Femur (tissue), 1 donor: ENCODE measurements at regions not wholly inside any gene's neighbourhood (a gene's known extent, or its start where the extent isn't known, plus 50 kb on each side); places are given as distances from the start of the nearest gene placed in this dataset.
"Not testable (repeated sequence)": the region's sequence is repeated elsewhere in the genome, so short reads cannot be mapped to it uniquely, and the experiment has no call there.

Experiments used
- DNase-seq: peaks from one replicate; pipeline ENCODE4 v3.0.0-alpha.2; 2017

- DNase-seq = no peak
Observed at GRCh38 chr13:43946281-43946680, 66.6 kb downstream of the LACC1 start.

DNA sequence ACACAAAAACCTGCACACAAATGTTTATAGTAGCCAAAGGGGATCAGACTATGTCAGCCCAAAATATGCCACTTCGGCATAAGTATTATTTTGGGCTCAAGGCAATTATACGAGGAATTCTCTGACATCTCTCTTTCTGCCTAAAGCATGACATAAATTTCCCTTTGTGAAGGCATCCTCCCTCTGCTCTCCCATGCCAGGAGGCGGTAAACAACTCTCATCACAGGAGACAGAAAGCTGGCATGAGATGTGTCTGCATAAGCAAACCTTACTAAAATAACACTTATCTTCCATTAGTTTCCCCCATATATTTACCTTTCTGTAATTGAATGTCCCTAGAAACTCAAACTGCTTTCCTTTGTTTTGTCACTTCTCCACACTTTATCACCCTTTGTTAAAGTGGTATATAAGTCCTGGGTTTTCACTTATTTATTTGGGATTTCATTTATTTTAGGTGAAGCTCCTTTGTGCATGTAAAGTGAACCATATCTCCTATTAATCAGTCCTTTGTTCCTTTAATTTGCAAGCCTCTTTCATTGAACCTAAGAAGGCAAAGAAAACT lies 68.3 kb downstream of the LACC1 start:
- DNase-seq = no peak

- no peak for DNase-seq
Observed at GRCh38 chr13:43953370-43953769, 73.7 kb downstream of the LACC1 start.

DNA sequence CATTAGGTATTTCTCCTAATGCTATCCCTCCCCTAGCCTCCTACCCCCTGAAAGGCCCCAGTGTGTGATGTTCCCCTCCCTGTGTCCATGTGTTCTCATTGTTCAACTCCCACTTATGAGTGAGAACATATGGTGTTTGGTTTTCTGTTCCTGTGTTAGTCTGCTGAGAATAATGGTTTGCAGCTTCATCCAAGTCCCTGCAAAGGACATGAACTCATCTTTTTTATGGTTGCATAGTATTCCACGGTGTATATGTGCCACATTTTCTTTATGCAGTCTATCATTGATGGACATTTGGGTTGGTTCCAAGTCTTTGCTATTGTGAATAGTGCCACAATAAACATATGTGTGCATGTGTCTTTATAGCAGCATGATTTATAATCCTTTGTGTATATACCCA lies 77.3 kb downstream of the LACC1 start:
- DNase-seq = not testable (repeated sequence)

DNA sequence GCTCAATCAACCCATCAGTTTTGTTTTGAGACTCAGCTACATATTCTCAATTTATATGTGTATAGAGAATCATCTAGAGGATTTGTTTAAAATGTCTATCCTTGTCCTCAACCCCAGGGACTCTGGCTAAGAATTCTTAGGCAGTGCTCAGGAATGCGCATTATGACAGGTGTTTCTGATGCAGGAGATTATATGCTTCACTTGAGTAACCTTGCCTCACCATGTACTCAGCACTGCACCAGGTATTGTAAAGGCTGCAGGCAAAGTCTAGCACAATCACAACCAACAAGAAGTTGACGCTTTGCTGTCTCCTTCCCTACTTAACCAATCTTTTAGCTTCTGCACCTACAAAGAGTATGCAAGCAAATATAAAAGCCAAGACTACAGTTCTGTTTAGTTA lies 79.6 kb downstream of the LACC1 start:
- no peak for DNase-seq

DNA sequence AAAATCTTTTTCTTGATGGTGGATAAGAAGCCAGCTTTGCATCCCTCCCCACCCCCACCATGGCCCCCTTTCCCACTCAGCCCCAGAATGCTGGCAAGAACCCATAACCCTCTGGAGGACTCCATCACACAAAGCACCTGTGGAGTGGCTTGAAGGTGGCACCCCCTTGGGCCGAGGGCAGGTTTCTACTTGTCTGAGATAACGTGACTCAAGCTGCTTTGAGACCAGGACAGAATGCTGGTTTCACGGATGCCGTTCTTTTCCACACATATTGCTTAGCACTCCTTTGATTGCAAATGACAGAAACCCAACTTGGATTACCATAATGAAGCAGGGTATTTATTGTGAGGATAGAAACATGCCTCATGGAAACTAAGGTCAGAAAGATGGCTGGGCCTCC lies 82.2 kb downstream of the LACC1 start:
- no peak for DNase-seq

- no peak for DNase-seq
Observed at GRCh38 chr13:43963726-43964125, 84.0 kb downstream of the LACC1 start.

DNA sequence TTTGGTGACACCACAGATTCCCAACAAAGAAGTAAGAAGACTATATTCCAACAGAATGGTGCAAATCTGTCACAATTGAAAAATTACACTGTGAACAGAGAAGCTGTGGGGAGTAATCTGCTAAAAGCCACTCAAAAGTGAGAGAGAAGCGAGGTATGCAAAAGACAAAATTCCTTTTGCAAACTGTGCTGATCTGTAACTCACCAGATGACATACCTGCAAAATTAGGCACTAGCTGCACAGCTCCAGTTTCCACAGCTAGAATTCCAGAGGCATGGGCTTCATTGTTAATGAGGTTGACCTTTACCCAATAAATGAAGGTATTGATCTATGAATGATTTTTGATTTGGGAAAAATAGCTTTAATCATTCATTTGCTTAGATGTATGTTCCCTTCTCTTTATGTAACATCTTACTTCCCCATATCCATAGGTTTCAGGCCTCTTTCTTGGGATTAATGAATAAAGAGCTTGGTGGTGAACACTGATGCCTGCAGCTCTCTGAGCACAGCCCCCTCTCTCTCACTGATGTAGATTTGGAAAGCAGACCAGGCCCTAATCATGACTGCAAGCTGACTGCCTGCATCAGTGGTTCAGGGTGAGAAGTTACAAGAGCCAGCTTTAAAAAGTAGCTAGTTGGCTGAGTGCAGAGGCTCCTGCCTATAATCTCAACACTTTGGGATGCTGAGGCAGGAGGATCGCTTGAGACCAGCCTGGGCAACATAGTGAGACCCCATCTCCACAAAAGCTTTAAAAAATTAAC lies 85.2 kb downstream of the LACC1 start:
- DNase-seq = no peak

DNA sequence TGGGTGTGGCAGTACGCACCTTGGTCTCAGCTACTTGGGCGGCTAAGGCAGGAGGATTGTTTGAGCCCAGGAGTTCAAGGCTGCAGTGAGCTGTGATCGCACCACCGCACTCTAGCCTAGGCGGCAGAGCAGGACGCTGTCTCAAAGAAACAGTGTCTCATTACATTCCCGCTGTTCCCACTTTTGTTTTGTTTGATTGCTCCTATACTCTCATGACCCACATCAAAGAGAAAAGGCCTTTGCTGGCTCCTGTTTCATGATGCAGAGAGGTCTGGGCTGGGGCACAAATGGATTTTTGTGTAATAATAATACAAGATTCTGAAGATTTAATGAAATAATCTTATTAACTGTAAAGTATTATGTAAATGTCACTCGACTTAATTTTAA lies 85.7 kb downstream of the LACC1 start:
- no peak for DNase-seq

GRCh38 chr13:43968251-43968942 lies 88.7 kb downstream of the LACC1 start:
- not testable (repeated sequence) for DNase-seq

GRCh38 chr13:43968943-43969690 lies 89.4 kb downstream of the LACC1 start:
- DNase-seq = not testable (repeated sequence)

DNA sequence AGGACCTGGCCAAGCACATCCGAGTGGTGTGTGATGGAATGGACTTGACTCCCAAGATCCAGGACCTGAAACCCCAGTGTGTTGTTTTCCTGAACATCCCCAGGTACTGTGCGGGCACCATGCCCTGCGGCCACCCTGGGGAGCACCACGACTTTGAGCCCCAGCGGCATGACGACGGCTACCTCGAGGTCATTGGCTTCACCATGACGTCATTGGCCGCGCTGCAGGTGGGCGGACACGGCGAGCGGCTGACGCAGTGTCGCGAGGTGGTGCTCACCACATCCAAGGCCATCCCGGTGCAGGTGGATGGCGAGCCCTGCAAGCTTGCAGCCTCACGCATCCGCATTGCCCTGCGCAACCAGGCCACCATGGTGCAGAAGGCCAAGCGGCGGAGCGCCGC lies 90.2 kb downstream of the LACC1 start:
- DNase-seq = not testable (repeated sequence)

DNA sequence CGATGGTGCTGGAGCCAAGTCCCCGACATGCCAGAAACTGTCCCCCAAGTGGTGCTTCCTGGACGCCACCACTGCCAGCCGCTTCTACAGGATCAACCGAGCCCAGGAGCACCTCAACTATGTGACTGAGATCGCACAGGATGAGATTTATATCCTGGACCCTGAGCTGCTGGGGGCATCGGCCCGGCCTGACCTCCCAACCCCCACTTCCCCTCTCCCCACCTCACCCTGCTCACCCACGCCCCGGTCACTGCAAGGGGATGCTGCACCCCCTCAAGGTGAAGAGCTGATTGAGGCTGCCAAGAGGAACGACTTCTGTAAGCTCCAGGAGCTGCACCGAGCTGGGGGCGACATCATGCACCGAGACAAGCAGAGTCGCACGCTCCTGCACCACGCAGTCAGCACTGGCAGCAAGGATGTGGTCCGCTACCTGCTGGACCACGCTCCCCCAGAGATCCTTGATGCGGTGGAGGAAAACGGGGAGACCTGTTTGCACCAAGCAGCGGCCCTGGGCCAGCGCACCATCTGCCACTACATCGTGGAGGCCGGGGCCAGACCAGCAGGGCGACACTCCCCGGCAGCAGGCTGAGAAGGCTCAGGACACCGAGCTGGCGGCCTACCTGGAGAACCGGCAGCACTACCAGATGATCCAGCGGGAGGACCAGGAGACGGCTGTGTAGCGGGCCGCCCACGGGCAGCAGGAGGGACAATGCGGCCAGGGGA lies 91.0 kb downstream of the LACC1 start:
- DNase-seq = not testable (repeated sequence)

- DNase-seq = not testable (repeated sequence)
Observed at GRCh38 chr13:43971324-43971723, 91.6 kb downstream of the LACC1 start.

GRCh38 chr13:43977911-43978310 lies 98.2 kb downstream of the LACC1 start:
- no peak for DNase-seq

DNA sequence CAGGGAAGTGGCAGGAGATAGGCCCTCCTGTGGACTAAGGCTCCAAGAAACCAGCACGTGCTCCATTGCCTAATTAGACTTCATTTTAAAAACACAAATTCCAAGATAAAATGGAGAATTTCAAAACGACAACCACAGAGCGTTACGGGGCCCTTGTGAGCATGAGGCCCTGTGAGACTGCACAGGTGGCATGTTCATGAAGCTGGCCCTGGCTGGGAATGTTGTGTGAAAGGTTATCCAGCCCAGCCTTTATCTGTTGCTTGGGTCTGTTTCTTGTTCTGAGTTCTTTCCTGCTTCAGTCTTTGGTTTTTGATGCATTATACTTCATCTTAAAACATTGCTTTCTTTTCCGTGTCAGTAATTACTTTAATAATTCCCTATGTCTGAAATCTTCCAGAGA lies 99.0 kb downstream of the LACC1 start:
- DNase-seq = no peak

DNA sequence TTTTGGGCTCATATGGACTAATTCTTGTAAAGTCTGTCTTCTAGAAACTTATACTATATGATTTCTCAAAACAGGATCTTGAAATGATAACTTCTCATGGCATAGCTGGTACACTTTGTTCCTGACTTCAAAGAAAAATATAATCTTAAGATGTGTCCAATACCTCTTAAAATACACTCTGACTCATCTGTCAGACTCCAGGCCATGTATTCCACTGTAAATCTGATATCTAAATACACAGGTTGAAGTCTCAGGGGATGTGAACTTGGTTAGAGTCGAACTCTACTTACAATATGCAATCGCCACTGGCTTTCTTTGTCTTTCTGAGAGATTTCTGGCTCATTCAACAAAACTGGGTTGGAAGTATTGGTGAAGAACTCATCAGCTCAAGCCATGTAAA lies 99.8 kb downstream of the LACC1 start:
- DNase-seq = no peak

- DNase-seq = no peak
Observed at GRCh38 chr13:43980587-43980986, 100.9 kb downstream of the LACC1 start.

DNA sequence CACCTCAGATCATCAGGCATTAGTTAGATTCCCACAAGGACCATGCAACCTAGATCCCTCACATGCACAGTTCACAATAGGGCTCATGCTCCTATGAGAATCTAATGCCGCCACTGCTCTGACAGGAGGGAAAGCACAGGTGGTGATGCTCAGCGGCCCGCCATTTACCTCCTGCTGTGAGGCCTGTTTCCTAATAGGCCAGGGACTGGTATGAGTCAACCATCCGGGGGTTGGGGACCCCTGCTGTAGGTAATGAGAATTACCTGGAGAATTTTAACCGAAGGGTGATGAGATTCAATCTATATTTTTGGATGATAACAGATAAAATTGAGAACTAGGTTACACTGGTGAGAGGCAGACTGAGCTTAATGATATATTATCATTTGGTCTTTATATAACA lies 101.4 kb downstream of the LACC1 start:
- no peak for DNase-seq

- DNase-seq = no peak
Observed at GRCh38 chr13:43981512-43982301, 102.0 kb downstream of the LACC1 start.

DNA sequence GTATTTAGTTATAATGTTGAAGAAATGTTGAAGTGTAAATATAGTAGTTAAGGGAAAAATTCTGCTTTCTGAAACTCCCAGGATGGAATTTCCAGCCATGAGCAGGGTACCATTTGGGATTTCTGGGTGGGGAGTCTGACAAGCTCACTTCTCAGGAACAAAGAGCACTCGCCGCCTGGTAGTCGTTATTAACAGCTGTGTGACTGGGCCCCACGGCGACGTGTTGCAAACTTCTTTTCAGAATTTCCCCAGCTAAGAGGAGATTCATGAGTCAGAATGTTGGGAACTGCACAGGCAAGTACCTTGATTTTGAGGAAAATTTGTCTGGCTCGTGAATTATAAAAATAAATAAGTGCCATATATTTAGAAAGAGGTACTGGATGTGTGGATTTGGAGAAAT lies 103.7 kb downstream of the LACC1 start:
- DNase-seq = no peak

GRCh38 chr13:43984292-43984691 lies 104.6 kb downstream of the LACC1 start:
- DNase-seq = no peak
